Fibroblast of skin of right quadriceps (primary cell): ENCODE measurements at regions not wholly inside any gene's neighbourhood (a gene's known extent, or its start where the extent isn't known, plus 50 kb on each side); places are given as distances from the start of the nearest gene placed in this dataset.

Source experiments
- DNase-seq: peaks from one replicate; pipeline ENCODE4 v3.0.0-alpha.2; 2013

DNA sequence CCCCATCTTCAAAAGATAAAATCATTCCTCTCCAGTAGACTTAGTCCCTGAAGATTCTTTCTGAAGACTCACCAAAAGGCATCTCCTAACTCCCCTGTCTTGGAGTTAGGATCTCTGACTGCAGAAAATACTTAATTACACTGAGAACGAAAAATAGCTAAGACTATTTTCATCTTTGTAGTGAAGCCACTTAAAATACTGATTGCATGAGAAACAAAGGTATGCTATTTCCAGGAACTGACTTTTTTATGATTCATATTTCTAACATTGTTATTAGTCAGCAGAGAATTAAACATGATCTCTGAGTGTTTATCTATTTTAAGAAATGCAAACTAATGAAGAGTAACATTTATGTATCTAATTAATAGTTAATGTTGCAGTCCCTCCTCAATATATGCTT, 71.8 kb upstream of the NR3C2 start:
- peak; percentile 2 for DNase-seq

DNA sequence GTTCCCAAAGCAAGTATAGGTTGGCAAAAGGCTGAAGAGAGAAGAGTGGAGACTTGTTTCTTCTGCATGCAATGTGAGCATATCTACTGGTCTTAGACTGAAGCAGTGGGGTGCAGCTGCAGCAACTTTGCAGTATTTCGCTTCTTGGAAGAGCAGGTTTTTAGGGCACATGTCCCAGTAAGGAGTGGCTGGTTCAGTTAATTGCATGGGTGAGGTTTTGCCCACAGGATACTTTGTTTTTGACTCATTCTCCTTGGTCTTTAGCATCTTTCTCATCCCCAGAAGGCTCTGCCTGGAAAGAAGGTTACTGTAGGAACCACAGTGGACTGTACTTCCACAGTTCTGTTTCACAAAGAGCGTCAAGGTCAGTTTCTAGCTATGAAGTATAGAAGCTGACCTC, 68.0 kb upstream of the NR3C2 start:
- no peak for DNase-seq

DNA sequence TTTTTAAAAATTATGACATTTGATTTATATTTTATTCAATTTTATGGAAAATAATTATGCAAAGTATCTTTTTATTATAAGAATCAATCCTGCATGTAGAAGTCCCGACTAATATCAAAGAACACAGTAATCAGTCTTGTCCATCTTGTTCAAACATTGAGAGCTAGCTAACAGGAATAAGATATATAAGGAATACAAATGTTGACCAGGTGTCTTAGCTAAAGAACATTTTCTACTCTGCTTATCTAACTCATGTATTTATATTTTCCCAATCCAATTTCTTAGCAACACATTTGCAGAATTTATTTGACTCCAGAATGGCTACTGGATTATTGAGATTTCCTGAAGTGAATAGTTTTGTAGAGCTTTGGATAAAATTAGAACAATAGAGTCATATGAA, 61.5 kb upstream of the NR3C2 start:
- DNase-seq, result no peak

DNA sequence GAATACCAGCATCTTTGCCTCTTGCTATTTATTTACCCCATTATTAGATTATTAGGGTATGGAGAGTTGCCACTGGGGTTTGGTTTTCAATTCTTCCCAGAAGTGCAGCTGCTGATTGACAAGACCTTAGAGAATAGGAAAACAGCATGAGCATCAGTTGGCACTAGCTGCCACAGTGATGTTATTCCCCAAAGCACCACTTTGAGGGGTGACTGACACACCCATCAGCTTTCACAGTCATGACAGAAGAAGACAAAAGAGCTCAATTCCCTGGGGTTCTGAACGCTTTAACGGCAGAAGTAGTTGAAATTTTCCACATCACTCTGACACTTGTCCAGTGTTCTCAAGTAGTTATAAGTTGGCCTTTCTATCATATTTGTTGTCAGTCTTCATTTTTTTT, 55.0 kb upstream of the NR3C2 start:
- DNase-seq, result no peak

DNA sequence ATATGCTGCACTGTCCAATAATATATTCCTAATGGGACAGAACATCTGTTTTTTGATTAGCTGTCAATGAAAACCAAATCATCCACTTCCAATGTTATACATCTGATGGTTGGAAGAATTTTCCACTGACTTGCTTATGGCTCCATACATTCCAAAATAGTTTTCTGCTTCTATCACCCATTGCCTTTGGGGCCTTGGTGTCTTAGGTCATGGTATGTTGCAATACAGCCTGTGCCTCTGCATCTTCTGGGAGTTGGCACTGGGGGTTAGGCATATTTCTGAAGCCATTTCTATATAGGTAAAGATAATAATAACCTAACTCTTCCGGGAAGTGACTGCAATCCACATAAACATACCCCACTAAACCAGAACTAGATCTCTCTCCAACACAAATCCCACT, 53.2 kb upstream of the NR3C2 start:
- DNase-seq, result no peak
